Right renal cortex interstitium (tissue), 3 donors: ENCODE measurements at regions not wholly inside any gene's neighbourhood (a gene's known extent, or its start where the extent isn't known, plus 50 kb on each side); places are given as distances from the start of the nearest gene placed in this dataset.

Experiments used
- DNase-seq, 3 donors: peaks; one replicate each; pipeline ENCODE4 v3.0.0-alpha.2; 2013; ENCODE audit warnings: low read depth in 3 of 3, low spot score in 2 of 3

DNA sequence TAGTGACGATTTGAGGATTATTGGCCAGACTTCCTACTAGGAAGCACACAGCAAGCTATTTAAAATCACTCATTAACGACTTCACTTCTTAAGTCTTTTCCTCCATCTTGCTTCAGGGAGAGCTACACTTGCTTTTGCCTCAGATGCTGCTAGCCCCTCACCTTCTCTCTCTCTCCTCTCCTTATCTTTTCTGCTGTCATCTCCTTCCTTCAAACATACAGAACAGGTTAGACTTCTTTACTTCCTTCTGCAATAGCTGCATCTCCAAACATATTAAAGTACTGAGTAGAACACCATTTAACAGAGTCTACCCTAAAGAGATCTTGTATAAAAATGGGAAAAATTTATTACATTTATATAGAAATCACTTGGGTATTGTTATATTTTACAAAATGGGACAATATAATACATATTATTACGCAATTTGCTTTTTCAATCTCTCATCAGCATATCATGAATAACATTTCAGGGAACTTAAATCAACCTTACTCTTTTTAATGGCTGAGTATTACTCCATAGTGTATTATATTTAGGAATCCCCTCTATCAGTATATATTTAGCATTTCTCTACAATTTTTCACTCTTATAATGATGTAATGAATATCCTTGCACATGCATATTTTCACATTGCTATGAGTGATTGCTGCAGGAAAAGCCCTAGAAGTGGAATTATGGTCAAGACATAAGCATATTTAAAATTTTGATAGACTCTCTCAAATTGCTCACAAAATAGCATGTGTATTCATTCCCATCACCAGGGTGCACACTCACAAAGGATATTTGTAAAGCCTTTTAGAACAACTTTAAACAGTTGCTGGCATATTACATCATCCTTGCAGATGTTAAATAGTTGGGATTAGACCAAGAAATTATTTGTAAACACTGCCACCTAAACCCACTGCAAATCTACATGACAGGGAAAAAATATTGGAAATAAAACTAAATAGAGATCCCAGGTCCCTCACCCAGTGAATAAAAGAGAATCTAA, 164.5 kb upstream of the NFIB start:
- no peak for DNase-seq

DNA sequence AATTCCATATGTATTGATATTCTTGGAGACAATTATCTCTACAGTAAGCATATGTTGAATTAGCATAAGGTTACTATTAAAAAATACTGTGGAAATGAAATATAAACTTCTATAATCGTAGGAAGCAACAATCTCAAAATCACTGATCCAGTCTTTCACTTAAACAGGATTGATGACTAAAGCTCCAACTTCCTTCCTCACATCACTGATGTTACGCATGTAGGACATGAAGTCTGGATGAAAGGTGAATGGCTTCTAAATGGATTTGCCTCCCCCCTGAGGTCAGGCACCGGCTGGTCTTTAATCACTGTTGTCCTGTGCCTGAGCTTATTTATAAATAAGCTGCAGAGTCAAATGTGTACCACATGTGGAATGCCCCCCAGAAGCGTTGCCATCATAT, 157.1 kb upstream of the NFIB start:
- DNase-seq = no peak

DNA sequence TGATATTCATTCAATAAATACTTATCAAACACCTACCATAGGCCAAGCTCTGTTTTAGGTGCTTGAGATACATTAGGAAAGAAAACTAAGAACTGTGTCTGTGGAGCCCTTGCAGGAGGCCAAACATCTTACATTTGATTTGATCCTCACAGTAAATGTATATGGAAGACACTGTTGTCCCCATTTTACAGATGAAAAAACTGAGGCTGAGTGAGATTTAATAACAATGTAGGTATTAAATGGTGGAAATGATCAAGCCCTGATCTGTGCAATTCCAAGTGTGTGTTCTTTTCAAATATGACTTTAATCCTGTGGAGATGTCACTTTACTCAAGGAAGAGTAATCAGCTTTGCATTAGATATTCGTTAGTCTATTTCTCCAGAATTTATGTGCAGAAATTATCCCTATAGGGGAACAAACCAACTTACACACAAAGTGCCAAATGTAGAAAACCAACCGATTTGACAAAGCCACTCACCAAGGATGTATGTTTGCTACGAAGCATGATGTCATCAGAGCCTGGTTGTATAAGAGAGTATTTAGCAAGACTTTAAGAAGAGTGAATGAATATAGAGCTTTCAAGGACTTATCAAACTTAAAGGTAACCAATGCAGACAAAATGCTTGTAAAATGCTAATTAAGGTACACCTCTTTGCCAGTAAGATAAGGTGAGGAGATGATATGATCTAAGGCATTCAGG, 153.9 kb upstream of the NFIB start:
- DNase-seq = no peak

DNA sequence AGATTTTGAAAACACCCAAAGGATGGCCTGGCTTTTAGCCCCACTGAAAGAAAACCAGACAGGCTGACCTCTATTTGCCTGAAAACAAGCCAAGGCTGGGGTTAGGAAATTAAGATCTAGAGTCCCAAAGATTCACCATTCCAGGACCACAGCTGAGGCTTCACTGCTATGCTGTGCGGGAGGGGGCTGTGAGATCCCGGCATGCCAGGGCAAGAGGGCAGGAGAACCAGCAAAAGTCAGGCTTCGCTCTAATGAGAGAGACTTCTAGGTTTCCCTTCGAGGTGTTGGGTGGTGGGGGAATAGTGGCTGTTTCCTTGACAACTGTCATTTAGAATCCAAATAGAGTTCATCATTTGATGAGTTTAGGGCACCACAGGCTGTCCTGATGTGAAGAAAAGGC, 152.9 kb upstream of the NFIB start:
- no peak for DNase-seq

GRCh38 chr9:14466429-14466818, 152.5 kb upstream of the NFIB start:
- DNase-seq = no peak

DNA sequence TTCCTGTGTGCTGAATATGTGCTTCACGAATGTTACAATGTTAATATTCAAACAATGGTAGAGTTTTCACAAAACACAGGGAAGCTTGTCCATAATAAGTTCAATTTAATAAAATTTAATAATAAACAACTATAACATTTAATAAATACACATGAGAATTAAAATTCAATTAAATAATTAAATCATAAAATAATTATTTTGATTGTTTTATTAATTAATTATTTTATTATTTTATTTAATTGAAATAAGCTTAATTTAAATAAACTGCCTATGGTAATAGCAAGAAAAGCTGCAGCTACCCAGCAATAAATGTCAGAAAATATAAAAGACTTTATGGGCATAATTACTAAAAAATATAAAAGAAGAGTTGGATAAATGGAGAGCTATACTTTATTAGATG, 149.0 kb upstream of the NFIB start:
- no peak for DNase-seq

- DNase-seq = no peak
Observed at GRCh38 chr9:14455243-14455642, 141.3 kb upstream of the NFIB start.

DNA sequence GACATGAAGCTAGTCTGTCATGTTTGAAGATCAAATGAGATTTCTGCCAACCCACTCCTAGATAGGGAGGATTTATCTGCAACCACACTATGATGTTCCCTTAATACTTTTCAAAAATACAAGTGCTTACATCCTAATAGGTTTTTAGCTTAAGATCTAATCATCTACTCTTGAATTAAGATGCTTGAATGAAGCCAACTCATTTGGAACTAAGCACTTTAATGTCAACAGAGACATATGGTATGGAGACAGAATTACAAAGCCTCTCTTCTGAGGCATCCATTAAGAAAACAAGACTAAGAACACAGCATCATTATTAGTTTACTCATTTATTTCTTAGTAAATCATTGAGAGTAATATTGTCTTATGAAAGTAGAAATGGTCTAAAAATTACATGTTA, 139.3 kb upstream of the NFIB start:
- no peak for DNase-seq

GRCh38 chr9:14452539-14452938, 138.6 kb upstream of the NFIB start:
- DNase-seq = no peak

DNA sequence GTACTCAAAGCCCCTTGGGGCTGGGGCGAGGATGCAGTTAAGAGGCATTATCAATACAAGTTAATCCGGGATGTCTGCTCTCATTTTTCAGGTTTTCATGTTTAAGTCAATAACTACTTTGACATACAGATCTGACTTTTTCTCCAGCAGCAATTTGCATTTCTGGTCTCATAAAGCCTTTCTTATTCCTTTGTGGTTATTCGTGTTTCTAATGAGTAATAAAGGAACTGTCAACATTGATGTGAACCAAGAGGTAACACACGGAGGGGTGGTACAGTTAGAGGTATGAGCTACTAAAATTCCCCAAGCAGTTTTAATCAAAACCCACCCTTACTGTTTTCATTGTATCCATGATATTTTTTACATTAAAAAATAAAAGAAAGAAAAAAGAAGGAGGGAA, 138.0 kb upstream of the NFIB start:
- no peak for DNase-seq

GRCh38 chr9:14447103-14447502, 133.2 kb upstream of the NFIB start:
- no peak for DNase-seq

- DNase-seq = no peak
Observed at GRCh38 chr9:14445946-14446345, 132.0 kb upstream of the NFIB start.

GRCh38 chr9:14442956-14443355, 129.0 kb upstream of the NFIB start:
- no peak for DNase-seq

DNA sequence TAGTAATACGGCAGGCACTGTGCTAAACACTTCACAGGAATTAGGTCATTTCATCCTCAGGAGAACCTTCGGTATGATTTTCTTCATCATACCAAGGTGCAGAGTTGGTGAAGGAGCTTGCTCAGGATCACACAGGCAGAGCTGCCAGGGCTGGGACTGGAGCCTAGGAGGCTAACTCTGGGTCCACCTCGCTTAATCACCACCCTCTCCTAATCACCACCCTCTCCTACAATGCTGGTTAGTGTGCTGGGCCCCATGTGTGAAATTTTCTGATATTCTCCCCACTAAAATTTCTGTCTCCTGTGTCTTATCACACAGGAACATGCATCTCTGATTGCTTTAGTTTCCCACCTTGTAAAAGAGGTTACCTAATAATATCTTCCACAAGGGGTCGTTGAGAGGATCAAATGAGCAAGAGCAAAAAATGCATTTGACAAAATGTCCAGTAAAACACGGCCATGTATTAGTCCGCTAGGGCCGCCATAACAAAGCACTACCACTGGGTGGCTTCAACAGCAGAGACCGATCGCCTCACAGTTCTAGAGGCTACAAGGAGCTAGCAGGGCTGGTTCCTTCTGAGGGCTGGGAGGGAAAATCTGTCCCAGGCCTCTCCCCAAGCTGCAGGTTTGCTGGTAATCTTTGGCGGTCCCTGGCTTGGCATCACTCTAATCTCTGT, 128.2 kb upstream of the NFIB start:
- no peak for DNase-seq

DNA sequence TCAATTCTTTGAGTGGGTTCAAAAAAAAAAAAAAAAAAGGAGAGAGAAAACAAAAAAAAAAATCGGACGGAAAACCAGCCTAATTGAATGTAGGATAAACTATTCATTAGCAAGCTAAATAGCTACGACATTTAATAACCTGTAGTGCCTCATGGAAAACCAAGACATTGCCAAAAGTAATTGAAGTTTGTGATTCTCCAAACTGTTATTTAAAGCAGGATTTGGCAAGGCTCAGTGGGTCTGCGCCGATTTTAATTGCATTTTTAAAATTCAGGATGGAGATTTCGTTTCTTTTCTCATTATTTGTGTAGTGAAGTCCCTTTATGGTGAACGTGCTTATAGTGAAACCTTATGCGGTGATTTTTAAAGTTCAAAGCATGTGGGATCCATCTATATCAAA, 127.2 kb upstream of the NFIB start:
- DNase-seq = no peak

DNA sequence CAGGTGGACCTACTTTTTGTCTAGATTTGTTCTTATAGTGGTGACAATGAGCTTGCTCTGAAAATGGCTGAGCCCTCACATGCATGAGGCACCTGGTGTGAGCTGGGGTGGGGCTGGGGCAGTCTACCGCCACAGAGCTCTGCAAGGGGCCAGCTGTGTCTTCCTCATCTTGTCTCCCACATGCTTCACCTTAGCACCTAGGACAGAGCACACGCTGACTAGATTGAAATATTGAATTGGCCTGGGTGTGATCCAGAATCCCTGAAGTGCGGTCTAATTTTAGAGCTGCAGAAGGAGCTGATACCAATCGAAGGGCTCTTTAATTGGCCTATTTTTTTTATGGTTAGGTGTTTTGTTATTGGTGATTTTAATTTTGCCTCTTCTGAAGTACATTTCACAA, 126.1 kb upstream of the NFIB start:
- DNase-seq = no peak

- DNase-seq = no peak
Observed at GRCh38 chr9:14439555-14439954, 125.6 kb upstream of the NFIB start.

DNA sequence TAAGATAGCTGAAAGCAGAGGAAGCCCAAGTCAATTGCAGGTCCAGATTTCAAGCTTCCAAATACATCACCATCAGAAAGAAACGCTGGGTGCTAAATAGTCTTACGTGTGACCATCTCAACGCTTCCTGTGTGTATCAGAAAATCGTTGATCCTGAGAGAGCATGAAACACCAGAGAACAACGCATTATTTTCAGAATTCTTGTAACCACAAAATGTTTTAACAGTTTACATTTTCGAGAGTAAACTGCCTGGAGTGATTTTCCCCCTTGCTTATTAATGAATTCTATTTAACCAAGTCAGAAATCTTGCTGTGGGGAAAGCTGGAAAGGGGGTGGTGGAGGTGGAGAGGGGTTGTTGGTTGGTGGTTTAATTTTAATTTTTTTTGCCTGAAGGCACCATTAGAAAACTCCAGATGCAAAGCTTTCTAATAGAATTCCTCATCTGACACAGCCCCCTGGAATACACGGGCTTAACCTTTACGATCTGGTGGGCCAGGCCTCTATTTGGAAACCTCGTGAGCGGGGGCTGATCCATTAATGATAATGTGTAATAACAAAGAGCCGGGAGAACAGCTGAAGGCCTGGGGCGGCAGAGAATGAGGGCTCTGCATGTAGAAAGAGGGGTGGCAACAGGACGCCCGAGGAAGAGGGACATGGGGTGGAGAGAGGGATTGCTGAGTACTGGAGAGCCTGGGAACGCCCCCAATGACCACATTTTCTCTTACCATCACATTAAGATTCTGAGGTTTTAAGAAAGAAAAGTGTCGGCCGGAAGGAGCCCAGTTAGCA, 124.5 kb upstream of the NFIB start:
- no peak for DNase-seq

DNA sequence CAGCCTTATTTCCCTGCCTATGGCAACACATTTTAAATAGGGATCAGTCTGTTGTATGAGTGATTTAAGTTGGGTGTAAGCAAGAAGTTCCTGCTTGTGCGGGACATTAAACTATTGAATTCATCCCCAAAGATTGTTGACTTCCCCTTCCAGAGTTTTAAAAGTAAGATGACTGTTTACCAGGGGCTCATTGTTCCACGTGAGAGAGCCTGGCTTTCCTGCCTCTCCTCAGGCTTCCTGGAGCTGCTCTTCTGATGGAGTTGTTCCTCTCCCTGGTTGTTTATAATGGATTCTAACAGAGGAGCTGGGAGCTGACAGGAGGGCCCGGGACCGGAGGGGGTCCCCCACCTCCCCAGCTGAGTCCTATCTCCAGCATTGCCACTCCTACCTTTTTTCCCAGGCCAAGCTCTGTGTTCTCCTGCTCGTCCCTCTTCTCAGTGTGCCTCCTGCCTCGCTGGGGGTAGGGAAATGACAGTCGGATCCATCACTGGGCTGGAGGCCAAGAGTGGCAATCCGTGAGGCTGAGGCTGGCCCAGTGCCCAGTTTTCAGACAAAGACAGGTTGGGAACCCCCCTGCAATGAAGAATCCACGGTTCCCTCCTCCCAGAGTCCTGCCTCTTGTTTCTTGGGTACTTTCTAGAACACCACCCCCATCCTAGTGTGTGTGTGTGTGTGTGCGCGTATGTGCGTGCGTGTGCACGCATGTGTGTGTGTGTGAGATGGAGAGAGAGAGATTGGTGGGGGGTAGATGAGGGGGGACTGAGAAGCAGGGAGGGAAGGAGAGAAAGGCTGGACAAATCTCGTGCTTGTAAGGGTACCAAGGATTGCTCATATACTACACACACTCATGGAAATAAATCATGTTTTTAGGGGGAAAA, 123.7 kb upstream of the NFIB start:
- no peak for DNase-seq

DNA sequence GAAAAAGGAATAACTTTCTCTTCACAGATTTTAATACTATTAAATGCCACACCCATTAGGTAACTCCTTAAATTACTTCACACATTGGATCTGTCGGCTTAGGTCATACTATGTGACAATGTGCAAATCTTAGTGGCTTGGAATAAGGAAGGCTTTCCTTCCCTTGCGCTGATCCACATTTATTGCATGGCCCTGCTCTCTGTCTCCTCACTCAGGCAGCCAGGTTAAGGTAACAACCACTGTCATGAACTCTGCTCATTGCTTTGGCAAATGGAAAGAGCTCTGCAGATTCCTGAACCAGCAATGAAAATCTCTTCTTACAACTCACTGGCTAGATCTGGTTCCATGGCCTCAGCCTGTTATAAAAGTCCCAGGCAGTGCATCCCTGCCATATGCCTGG, 121.9 kb upstream of the NFIB start:
- DNase-seq = no peak
